Brain microvascular endothelial cell (primary cell): ENCODE measurements at regions not wholly inside any gene's neighbourhood (a gene's known extent, or its start where the extent isn't known, plus 50 kb on each side); places are given as distances from the start of the nearest gene placed in this dataset.

ENCODE experiments used
- DNase-seq: peaks from one replicate; pipeline ENCODE4 v3.0.0-alpha.2; 2020
- H3K27ac ChIP-seq: fragments of 250-450 bp; sonication (Bioruptor Pico); 2 replicates; pipeline ENCODE4 v1.5.1; 2020; ENCODE audit warnings: mild to moderate bottlenecking, moderate library complexity
- H3K27me3 ChIP-seq: fragments of 250-450 bp; sonication (Bioruptor Pico); replicated peaks from 2 replicates; pipeline ENCODE4 v1.5.1; 2020; ENCODE audit warnings: mild to moderate bottlenecking
- H3K36me3 ChIP-seq: fragments of 250-450 bp; sonication (Bioruptor Pico); replicated peaks from 2 replicates; pipeline ENCODE4 v1.5.1; 2020; ENCODE audit warnings: mild to moderate bottlenecking
- H3K4me3 ChIP-seq: 2 replicates; pipeline ENCODE4 v1.5.1; 2011; ENCODE audit warnings: low read depth, mild to moderate bottlenecking, control low read depth, low read length, moderate library complexity
- CTCF ChIP-seq: IDR thresholded peaks from 2 replicates; pipeline ENCODE4 v1.5.1; 2011; ENCODE audit warnings: low read depth, mild to moderate bottlenecking, moderate library complexity, low read length, control low read depth, inconsistent platforms; ENCODE audit errors: missing control alignments
- in situ Hi-C: cut with HindIII; loops from 2 replicates; pipeline ENCODE4 v1.10.0; 2017; ENCODE audit warnings: low sequenced_read_pairs, low pct_ligation_motif_present

- no peak overlapping the region for H3K27ac ChIP-seq
- H3K36me3 ChIP-seq, result no peaks in the 10 kb centered on the region
- no peak for DNase-seq
- no peak overlapping the region for H3K4me3 ChIP-seq
- in situ Hi-C loops, result no loop called here
- H3K27me3 ChIP-seq, result no peaks in the 10 kb centered on the region
- no peak for TF ChIP-seq CTCF
These were observed 537.5 kb upstream of the CAMK1G start for GRCh38 chr1:209046058-209046417.

- in situ Hi-C loops, result no loop called here
- H3K27ac ChIP-seq, result no peak overlapping the region
- no peak for TF ChIP-seq CTCF
- no peaks in the 10 kb centered on the region for H3K36me3 ChIP-seq
- H3K4me3 ChIP-seq, result no peak overlapping the region
- no peak for DNase-seq
- no peaks in the 10 kb centered on the region for H3K27me3 ChIP-seq
These were observed 536.6 kb upstream of the CAMK1G start for GRCh38 chr1:209046935-209047334.

GRCh38 chr1:209048941-209049669 is 534.4 kb upstream of the CAMK1G start:
- TF ChIP-seq CTCF, result no peak
- DNase-seq, result peak; percentile 38
- no peak overlapping the region for H3K4me3 ChIP-seq
- H3K27me3 ChIP-seq, result no peaks in the 10 kb centered on the region
- no peaks in the 10 kb centered on the region for H3K36me3 ChIP-seq
- H3K27ac ChIP-seq, result no peak overlapping the region
- in situ Hi-C loops, result no loop called here

- no peak for TF ChIP-seq CTCF
- DNase-seq, result no peak
- no peak overlapping the region for H3K27ac ChIP-seq
- no peaks in the 10 kb centered on the region for H3K27me3 ChIP-seq
- H3K4me3 ChIP-seq, result no peak overlapping the region
- in situ Hi-C loops, result no loop called here
- H3K36me3 ChIP-seq, result no peaks in the 10 kb centered on the region
These were observed 531.9 kb upstream of the CAMK1G start for GRCh38 chr1:209051570-209051969.

- in situ Hi-C loops, result no loop called here
These were observed 529.9 kb upstream of the CAMK1G start for GRCh38 chr1:209053587-209053986.

More at GRCh38 chr1:209053587-209053986, 529.9 kb upstream of the CAMK1G start:
- Histone ChIP-seq H3K4me3 (no peak overlapping the region), H3K27me3 (no peaks in the 10 kb centered on the region), H3K36me3 (no peaks in the 10 kb centered on the region), H3K27ac (no peak overlapping the region)
- no peak for TF ChIP-seq CTCF
- no peak for DNase-seq
